ENCODE measurements at regions not wholly inside any gene's neighbourhood (a gene's known extent, or its start where the extent isn't known, plus 50 kb on each side); places are given as distances from the start of the nearest gene placed in this dataset.
"Not testable (repeated sequence)": the region's sequence is repeated elsewhere in the genome, so short reads cannot be mapped to it uniquely, and the experiment has no call there.

DNA sequence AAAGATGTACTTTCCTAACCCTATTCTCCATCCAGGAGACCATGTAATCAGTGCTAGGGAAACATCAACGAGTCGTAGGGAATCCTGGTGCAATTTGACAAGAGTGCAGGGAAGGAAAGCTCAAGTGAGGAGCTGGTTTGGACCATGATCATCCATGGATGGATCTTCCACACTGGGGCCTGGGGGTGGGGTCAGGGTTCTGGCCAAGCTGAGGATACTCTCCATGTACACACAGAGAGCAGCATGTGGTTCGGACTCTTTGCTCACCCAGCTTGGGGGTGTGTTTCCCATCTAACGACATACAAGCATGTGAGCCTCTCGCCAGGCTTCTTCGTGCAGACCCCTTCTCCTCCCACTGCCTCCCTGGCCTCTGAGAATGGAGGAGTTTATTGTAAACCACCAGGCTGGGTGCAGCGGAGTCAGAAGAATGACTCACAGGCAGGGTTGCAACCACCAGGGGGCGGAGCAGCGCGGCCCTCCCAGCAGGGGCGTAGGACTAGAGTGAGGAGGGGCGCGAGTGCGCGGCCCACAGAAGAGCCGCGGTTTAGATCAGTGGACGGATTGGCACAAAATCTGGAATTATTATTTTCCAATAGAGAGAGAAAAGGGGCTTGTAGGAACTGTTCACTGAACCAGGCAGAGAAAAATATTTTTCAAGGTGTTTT lies 530.0 kb upstream of the B3GAT1 start:
- DNase-seq: not testable (repeated sequence)

DNA sequence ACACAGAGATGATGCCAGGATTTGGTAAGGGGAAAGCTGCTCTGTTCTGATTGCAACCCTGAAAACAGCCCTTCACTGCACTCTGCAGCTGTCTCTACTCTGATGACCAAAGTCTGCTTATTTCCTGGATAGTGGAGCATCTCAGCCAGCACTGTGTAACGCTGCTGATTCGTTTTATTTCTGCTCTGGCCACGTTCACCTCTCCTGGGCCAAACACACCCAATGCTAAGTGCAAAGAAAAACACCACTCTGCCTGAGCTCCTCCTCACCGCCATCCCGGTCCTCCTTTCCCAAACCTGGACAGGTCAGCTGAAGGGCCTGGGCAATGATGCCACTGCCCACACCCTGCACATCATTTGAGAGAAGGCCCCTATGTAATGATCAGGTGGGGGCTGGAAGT lies 529.3 kb upstream of the B3GAT1 start:
- no peak for DNase-seq

DNA sequence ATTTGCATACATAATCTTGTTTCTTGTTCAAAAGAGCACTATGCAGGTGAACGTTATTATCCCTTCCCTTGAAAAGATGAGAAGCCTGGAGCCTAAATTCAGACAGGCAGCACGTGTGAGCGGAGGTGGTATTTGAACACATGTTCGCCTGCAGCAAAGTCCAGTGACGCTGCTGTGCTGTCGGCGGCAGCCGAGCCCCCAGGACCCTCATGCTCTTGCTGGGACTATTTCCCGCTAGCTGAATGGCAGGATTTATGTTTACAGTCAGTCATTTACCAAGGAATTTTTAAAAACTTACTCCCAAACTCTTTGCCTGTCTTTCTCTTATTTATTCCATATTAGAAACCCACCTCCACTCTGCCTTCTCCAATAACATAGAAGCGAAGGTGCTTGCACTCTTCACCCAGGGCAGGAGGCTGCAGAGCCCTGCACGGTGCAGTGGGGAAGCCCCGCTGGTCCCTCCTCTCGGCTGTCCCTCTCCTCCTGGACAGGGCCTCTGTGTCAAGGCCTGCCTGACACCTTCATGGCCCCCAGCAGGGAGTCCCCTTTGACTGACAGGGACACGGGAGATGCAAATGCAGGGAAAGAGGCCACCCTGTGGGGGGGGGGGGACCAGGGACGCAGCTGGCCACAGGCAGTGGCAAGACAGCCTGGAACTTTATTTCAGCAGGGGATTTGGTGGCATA lies 528.5 kb upstream of the B3GAT1 start:
- no peak for DNase-seq

DNA sequence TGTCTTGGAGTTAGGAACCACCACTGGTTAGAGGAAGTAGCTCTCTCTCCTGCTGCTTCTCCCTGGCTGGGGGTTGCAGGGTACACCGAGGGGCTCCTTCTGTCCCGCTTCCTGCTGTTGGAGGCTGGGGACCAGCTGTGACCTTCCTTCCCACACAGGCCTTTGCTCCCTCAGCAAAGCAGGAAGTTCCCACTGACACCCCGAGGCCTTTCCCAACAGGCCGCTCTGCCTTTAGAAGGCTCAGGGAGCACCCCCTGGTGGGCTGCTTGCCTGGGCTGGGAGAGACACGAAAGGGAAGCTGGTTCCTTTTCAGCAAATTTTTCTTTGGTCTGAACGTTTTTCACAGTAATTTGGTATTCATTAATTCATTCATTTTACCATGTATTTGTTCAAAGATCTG lies 527.9 kb upstream of the B3GAT1 start:
- no peak for DNase-seq

DNA sequence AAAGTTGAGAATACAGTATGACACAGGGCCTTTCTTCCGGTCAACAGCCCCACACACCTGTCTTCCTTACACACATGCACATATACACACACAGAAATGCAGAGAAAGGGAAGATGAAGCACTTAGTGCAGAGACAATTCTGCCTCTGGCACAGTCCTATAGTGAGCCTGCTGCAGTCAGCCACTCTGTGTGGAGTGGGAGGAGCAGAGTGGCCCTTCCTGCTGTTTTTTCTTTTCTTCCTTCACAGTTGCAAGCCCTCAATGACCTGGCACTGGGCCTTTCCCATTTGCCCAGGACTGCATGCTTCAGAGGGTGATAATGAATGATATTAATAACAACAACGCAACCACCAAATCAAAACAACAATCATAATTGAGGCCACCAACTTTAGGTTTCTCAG lies 527.0 kb upstream of the B3GAT1 start:
- no peak for DNase-seq

DNA sequence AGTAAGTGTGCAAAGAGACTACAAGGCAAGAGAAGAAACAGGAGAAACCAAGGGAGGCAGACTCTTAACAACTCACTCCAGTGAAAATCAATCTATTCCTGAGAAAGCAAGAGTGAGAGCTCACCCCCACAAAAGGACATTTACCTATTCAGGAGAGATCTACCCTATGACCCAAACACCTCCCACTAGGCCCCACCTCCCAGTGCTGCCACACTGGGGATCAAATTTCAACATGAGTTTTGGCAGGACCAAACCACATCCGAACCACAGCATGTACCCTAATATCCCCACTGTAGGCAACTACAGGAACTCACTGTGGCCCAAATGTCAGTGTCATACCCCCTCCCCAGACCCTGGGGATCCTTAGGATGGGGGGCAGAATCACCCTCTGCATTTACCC lies 526.2 kb upstream of the B3GAT1 start:
- no peak for DNase-seq

DNA sequence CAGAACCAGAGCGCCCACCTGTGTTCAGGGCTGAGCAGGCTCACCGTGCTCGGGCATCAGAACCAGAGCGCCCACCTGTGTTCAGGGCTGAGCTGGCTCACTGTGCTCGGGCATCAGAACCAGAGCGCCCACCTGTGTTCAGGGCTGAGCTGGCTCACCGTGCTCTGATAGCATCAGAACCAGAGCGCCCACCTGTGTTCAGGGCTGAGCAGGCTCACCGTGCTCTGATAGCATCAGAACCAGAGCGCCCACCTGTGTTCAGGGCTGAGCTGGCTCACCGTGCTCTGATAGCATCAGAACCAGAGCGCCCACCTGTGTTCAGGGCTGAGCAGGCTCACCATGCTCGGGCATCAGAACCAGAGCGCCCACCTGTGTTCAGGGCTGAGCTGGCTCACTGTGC lies 525.2 kb upstream of the B3GAT1 start:
- not testable (repeated sequence) for DNase-seq

DNA sequence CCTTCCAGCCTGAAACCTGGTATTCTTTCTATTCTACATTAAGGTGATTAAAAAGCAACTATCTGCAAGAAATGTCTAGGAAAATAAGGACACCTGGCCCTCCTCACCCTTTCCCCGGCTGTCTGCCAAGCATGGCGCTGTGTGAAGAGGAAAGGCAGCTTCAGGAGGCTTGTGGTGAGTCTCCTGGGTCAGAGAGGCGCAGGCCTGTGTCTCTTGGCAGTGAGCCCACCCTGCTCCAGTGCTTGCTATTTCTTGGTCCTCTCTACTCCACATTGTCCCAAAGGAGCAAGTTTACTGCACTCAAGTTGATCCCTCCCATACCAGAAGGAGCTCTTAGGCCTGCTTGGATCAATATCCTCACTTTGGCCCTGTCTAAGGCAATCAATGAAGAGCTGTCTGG lies 520.7 kb upstream of the B3GAT1 start:
- DNase-seq: no peak

DNA sequence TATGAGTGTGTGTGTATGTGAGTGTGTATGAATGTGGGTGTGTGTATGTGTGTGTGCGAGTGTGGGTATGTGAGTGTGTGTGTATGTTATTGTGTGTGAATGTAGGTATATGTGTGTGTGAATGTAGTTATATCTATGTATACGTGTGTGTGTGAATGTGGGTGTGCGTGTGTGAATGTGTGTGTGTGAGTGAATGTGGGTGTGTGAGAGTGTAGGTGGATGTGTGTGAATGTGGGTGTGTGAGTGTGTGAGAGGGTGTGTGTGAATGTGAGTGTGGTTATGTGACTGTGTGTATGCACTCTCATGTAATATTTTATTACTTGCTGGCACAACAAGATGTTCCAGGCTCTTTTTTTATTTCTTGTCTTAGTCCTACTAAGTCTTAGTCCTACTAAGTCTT lies 513.4 kb upstream of the B3GAT1 start:
- no peak for DNase-seq

DNA sequence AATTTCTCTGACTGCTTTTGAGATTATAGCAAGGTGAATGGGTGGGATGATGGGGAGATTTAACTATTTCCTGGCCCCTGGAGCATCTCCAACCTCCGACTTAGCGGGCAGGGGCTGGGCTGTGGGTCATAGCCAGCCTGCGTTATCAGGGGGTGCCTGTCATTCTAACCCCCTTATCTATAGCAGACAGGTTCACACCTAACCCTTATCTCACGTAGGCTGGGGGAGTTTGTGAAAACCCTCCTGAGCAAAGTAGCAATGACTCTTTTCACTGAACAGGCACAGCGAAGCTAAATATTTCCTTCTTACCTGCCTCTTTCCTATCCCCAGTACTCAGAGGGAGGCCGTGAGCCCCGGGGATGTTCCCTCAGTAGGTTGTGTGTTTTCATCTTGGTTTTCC lies 511.4 kb upstream of the B3GAT1 start:
- DNase-seq: no peak

DNA sequence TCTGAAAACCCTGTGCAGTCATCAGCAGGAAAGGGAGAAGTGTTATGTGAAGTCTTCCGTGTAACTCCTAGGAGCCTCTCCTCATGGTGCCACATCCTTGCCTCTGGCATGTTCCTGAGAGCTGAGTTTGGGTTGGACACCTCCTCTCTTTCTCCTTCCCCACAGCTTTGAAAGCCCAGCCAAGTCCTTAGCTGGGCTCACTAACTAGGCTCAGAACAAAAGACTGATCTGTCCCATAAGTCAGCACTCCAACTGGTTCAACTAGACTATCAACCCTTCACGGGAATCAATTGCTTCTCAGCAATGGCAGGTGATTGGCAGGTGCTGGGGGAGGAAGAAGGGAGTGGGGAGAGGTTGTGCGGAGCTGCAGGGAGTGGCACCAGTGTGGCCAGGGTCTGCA lies 509.9 kb upstream of the B3GAT1 start:
- no peak for DNase-seq

DNA sequence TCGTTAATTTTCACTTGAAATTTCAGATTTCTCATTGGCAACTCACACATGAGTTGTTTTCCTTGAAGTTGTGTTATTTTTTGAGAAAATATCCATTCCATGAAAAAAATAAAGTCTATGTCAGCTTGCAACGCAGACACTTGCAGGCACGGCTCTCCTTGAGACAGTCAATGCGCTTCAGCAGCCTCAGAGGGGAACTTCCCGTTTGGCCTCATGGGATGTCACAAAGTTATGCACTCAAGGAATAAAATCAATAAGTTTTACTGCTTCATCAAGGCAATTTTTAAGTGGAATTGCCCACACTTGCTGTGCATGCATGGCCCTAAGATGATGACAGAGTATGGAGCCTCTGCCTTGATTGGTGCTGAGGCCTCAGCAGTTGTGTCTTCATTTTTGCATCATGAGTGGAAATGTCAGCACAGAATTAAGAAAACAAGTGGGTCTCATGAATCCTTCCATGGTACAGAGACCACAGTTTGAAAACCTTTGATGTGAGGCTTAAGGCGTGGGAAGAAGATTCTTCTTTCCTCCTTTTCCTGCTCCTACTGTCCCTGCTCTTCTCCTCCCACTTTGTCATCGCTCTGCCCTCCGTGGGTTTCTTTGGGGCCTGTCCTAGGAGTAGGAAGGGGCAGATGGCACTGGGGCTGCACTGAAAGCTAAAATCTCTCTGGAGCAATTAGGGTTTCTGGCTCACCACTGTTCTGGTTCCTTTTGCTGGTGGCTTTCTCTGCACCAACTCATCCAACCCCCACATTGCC lies 509.0 kb upstream of the B3GAT1 start:
- DNase-seq: no peak

DNA sequence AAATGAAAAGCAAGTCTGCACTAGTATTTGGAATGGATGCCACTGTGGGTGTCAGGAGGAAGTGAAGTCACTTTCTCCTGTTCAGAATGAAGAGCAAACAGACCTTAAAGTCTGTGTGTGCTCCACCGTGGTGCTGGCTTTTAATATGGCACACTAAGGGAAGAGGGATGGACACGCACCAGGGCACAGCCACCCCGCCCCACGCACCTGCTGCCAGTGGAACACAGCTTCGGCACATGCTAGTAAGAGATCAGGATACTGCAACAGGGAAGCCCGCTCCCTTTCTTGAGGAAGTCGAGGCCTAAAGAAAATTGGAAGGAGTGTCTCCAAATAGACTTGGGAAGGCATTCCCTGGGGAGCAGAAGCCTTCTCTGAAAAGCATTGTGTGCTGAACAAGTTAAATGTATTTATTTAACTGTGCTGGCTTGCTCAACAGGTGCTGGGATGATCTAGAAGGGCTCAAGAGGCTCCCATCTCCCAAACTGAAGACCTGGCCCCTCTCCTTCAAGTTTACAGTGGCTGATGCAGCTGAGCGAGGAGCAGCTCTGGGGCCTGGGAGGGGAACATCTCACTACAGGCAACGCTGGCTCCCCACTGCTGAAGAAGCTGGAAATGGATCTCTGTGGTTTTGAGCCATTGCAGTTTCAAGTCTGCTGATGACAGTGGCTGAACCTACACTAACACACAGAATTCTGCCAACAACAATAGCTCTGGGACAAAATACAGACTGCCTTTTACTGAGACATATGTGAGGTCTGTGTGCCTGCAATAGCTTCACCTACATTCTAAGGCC lies 504.6 kb upstream of the B3GAT1 start:
- DNase-seq: no peak

DNA sequence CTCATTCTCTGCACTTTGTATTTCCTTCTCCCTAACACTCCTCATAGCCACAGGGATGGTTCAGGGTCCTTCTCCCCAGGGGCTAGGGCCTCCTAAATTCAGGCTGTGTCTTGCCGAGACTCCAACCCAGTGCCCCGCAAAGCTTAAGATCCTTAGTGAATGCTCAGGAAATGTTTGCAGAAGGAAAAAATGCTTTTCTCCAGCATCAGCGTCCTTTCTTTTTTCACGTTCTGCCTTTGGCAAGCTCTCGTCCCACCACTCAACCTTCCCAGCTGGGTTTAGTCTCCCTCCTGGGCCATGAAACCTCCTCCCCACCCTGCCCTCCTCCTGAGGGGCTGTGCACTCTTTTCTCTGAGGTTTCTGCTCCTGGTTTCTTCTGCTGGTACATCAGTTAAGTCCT lies 503.8 kb upstream of the B3GAT1 start:
- DNase-seq: no peak

DNA sequence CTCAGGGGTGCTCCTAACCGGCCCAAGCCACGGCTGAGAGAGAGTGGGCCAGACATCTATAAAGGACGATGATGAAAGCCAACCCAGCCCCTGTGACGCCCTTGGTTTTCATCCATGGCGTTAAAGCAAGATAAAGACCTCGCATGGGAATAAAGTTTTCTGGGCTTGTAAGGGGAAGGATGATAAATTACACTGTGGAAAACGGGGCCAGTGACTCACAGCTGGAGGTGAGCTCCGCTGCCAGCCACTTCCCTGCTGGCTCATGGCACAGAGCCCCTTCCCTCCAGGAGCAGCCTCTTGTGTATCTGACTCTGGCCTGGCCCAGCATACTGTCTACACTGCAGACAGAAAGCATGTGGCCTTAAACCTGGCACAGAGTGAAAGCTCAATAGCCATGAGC lies 503.2 kb upstream of the B3GAT1 start:
- no peak for DNase-seq

DNA sequence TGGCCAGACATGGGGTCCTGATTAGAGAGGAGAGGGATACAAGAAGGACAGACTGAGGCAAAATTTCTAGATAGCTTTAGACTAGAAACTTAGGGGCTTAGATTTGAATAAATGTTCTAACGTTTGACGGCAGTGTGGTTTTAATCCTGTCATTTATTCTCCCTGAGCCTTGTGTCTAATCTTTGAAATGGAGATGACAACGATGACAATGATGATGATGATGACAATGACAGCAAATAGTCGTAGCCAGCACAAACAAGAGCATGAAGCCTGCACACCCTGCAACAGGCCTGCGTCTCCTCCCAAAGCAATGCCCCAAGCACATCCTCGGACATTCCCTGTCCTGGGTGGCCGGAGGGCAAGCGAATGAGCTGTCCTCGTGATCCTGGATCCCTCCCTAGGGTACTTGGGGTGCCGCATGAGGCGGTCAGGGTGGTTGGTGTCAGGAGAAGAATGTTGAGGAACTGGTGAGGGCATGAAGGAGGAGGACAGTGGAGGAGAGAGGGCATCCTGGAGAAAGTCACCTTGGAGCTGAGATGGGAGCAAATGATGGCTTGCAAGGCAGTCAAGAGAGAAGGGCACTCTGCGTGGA lies 502.1 kb upstream of the B3GAT1 start:
- no peak for DNase-seq

DNA sequence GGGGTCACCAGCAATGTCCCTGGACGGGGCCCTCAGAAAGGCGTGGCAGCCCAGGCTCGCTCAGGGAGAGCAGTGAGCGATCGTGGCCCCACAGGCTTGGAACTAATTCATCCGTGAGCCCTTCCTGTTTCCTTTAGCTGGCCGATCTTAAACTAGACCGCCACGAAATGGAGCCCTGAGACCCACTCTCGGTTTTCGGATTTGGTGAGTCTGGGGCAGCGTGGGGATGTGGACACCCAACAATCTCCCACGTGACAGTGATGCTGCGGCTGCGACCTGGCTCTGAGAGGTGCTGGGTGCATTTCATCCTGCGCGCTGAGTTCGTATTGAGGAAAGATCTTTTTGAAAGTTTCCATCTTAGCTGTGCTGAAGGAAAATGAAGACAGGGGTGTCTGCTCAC lies 501.3 kb upstream of the B3GAT1 start:
- no peak for DNase-seq

DNA sequence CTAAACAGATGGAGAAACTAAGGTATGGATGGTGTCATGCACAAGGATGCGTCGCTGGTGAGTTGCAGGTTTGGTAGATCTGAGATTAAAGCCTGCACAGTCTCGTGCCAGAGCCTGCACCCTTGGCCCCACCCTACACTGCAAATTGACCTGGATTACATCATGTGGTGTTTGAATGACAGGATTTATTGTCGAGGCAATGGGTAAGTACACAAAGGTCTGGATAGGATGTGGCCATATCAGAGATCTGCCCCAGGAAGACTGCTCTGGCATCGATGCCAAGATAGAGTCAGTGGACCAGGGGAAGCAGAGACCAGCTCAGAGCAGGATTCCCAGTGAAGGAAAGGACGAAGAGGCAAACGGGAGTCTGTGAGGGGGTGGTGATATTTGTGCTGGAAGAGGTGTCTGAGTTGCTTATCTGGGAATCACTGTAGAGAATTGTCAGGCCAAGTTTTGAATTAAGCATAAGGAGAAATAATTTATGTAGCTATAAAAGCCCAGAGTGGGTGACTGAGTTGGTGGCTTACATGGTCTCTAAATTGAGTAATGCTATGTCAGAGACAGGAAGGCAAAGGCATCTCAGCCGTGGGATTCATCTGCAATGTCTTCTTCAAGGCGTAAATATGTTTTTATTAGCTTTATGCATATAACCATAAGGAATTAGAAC lies 499.6 kb upstream of the B3GAT1 start:
- DNase-seq: no peak

DNA sequence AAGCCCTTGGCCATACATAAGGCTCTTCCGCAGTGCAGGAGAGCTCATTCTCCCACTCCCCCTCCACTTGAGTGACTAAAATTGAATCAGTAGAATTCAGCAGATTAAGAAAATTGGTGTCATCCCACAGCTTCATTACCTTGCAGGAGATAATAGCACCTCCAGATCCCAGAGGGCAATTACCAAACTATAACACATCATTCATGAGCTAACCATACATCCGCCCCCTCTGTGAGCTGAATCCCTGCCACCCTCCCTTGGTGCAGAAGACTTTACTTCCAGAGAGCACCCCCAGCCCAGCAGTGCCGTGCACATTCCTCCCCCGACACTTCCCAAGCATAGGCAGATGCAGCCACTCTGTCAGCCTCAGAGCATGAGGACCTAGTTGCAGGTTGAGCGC lies 496.5 kb upstream of the B3GAT1 start:
- no peak for DNase-seq

DNA sequence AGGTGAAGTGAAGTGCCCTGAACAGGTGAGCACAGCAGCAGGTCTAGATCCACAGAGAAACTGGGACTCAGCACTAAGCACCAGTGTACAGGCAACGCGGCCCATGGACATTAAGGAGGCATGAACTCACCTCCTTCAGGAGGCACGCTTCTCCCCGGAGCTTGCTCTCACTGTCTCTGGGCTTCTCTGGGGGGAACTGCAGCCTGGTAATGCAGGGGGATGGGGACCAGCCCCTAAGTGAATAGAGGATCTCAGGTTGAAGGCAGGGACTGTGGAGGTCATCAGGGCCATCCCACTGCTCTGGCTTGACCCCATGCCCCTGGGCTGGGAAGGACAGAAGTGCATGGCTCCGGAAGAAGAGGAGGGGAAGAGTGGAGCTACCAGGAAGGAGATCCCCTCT lies 495.6 kb upstream of the B3GAT1 start:
- no peak for DNase-seq

DNA sequence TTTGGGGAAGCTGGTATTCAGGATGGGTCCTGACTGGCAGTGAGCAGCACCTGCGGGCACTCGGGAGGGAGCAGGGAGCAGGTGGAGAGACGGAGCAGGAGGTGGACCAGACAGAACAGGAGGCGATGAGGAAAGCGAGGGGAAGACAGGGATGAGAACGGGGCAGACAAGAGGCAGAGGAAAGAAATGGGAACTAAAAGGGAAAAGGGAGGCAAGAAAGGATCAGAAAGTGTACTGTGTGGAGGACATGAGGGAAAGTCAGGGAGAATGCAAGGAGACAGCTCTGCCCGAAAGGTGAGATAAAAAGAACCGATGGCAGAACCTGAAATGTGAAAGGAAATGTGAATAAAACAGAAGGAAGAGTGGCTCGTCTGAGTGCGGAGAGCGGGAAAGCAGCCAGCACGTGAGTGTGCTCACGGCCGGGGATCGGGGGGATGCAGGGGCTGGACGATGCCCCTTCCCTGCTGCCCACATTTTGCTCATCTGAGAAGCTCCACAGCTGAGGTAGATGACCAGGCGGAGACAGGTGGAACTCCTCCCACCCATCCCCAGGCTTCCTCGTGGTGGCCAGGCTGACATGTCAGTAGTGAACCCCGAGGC lies 494.4 kb upstream of the B3GAT1 start:
- no peak for DNase-seq

DNA sequence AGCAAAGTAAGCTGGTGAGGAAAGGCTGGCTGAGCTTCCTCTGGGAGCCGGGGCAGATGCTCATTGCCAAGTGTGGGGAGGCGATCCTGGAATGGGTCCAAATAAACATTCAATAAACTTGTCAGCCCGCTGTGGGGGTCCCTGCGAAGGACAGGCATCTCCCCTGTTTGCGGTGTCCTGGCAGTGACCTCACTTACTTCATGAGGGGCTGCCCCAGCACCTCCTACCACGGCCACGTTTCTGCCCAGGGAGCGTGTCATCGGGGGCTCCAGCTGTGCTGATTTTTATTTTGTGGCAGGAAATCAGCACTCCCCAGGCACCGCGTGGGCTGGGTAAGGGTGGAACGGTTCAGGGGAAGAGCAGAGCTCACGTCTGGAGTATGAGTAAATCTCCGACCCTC lies 493.9 kb upstream of the B3GAT1 start:
- DNase-seq: no peak

Data from NCI-H146 (cell line).